Fibroblast of lung (primary cell): ENCODE measurements at regions not wholly inside any gene's neighbourhood (a gene's known extent, or its start where the extent isn't known, plus 50 kb on each side); places are given as distances from the start of the nearest gene placed in this dataset.

Experiments
- DNase-seq, 2 donors: peaks; one replicate each; pipeline versions ENCODE4 v3.0.0 to v3.0.0-alpha.2; 2010; ENCODE audit warnings: low read depth in 2 of 2
- H2AFZ ChIP-seq: 2 replicates; pipeline ENCODE4 v1.5.1; 2012; ENCODE audit warnings: low read length, control low read depth, inconsistent platforms
- H3K27ac ChIP-seq: 2 replicates; pipeline ENCODE4 v1.5.1; 2011; ENCODE audit warnings: low read length, control low read depth; ENCODE audit not compliant: insufficient read depth
- H3K27me3 ChIP-seq: 2 replicates; pipeline ENCODE4 v1.5.1; 2011; ENCODE audit warnings: mild to moderate bottlenecking, low read length; ENCODE audit not compliant: control insufficient read depth, insufficient read depth
- H3K36me3 ChIP-seq: 2 replicates; pipeline ENCODE4 v1.5.1; 2011; ENCODE audit warnings: low read length; ENCODE audit not compliant: control insufficient read depth, insufficient read depth
- H3K4me1 ChIP-seq: 2 replicates; pipeline ENCODE4 v1.5.1; 2011; ENCODE audit warnings: low read length; ENCODE audit not compliant: control insufficient read depth, insufficient read depth; ENCODE audit errors: extremely low read depth
- H3K4me2 ChIP-seq: 2 replicates; pipeline ENCODE4 v1.5.1; 2011; ENCODE audit warnings: low read length, control low read depth; ENCODE audit not compliant: insufficient read depth; ENCODE audit errors: extremely low read depth
- H3K4me3 ChIP-seq, 4 experiments: fragments of 200-600 bp in 1 of 4; sonication (generic) in 1 of 4; replicated peaks in 1 of 4; 2 replicates each; pipeline ENCODE4 v1.5.1; 2011 to 2016; ENCODE audit warnings: low read length in 4 of 4, low read depth in 3 of 4, mild to moderate bottlenecking in 3 of 4, control low read depth in 2 of 4, inconsistent platforms in 1 of 4, mixed read lengths in 1 of 4; ENCODE audit not compliant: insufficient read depth in 1 of 4; ENCODE audit errors: control extremely low read depth in 1 of 4
- H3K79me2 ChIP-seq: 2 replicates; pipeline ENCODE4 v1.5.1; 2012; ENCODE audit warnings: mild to moderate bottlenecking, low read length, inconsistent platforms; ENCODE audit not compliant: control insufficient read depth, insufficient read depth
- H3K9ac ChIP-seq: 2 replicates; pipeline ENCODE4 v1.5.1; 2011; ENCODE audit warnings: mild to moderate bottlenecking, low read length, control low read depth; ENCODE audit not compliant: insufficient read depth
- H3K9me3 ChIP-seq: 2 replicates; pipeline ENCODE4 v1.5.1; 2012; ENCODE audit warnings: low read depth, low read length; ENCODE audit not compliant: control insufficient read depth, insufficient read depth
- H4K20me1 ChIP-seq: 2 replicates; pipeline ENCODE4 v1.5.1; 2011; ENCODE audit warnings: low read length; ENCODE audit not compliant: control insufficient read depth, insufficient read depth; ENCODE audit errors: extremely low read depth
- EZH2 ChIP-seq: IDR thresholded peaks from 2 replicates; pipeline ENCODE4 v1.5.1; 2012; ENCODE audit warnings: low read length, control low read depth, mild to moderate bottlenecking; ENCODE audit errors: missing control alignments
- TF ChIP-seq, protein P1 (sequence below), 2 donors: IDR thresholded peaks in 1 of 2; conservative IDR thresholded peaks in 1 of 2; 1 replicate in 1 of 2; 2 replicates in 1 of 2; pipeline ENCODE4 v1.5.1; 2011 to 2012; ENCODE audit warnings: low read length in 2 of 2, control low read depth in 1 of 2, inconsistent platforms in 1 of 2, low read depth in 1 of 2, mild to moderate bottlenecking in 1 of 2

DNA sequence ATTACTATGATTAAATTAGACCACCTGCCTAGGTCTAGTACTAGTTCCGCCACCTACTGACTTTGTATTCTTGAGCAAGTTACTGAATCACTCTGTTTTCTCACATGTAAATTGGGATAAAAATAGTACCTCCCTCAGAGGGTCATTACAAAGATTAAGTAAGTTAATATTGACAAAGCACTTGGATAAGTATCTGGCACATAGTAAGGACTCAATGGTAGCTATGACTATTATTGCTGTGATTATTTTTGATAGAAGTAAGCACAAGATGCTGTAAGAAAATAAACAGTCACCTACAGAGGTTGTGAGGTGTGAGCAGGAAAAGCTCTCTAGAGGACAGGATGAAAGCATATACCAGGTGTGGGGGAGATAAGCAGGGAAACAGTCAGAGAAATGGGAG is 173.1 kb upstream of the PAPPA start:
- Histone ChIP-seq H4K20me1 (no peaks in the 10 kb centered on the region), H3K4me3 (no peak overlapping the region), H3K9ac (no peak overlapping the region), H3K79me2 (no peaks in the 10 kb centered on the region), H3K4me1 (no peaks in the 10 kb centered on the region), H3K27ac (no peak overlapping the region), H3K4me2 (no peak overlapping the region), H3K36me3 (no peaks in the 10 kb centered on the region), H3K27me3 (no peaks in the 10 kb centered on the region), H3K9me3 (no peaks in the 10 kb centered on the region), H2AFZ (no peak overlapping the region)
- no peak for DNase-seq
- TF ChIP-seq EZH2 = no peak
- TF ChIP-seq, protein P1, sequence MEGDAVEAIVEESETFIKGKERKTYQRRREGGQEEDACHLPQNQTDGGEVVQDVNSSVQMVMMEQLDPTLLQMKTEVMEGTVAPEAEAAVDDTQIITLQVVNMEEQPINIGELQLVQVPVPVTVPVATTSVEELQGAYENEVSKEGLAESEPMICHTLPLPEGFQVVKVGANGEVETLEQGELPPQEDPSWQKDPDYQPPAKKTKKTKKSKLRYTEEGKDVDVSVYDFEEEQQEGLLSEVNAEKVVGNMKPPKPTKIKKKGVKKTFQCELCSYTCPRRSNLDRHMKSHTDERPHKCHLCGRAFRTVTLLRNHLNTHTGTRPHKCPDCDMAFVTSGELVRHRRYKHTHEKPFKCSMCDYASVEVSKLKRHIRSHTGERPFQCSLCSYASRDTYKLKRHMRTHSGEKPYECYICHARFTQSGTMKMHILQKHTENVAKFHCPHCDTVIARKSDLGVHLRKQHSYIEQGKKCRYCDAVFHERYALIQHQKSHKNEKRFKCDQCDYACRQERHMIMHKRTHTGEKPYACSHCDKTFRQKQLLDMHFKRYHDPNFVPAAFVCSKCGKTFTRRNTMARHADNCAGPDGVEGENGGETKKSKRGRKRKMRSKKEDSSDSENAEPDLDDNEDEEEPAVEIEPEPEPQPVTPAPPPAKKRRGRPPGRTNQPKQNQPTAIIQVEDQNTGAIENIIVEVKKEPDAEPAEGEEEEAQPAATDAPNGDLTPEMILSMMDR (conservative IDR thresholded peaks at IDR 0.05 in 1 of 2, IDR thresholded peaks at IDR 0.05 in 1 of 2; ENCODE audit: low read depth in 1 of 2, low read length in 2 of 2) = no peak

DNA sequence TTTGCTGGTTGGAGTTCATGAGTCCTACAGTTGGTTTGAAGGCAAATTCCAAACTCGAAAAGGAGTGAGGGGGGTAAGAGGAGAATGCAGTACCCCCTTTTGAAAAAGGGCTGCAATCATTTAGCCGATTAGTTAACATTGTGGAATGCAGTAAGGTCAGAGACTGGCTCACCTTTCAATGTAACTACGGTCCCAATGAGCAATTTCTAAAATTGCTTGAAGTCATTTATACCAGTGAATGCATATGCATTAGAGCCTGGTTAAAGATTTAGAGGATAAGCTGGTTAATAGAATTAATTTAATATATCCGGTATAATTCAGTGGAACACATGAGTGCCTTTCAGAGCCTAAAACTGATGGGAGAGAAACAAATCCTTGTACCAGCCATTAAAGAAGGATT is 172.6 kb upstream of the PAPPA start:
- no peak overlapping the region for H3K4me2 ChIP-seq
- H3K79me2 ChIP-seq = no peaks in the 10 kb centered on the region
- DNase-seq = no peak
- no peak overlapping the region for H3K4me3 ChIP-seq
- H3K27me3 ChIP-seq = no peaks in the 10 kb centered on the region
- no peaks in the 10 kb centered on the region for H3K36me3 ChIP-seq
- no peak overlapping the region for H3K9ac ChIP-seq
- H3K9me3 ChIP-seq = no peaks in the 10 kb centered on the region
- no peak overlapping the region for H2AFZ ChIP-seq
- no peaks in the 10 kb centered on the region for H4K20me1 ChIP-seq
- no peak for TF ChIP-seq EZH2
- TF ChIP-seq, protein P1 (conservative IDR thresholded peaks at IDR 0.05 in 1 of 2, IDR thresholded peaks at IDR 0.05 in 1 of 2; ENCODE audit: low read depth in 1 of 2, low read length in 2 of 2) = no peak
- H3K27ac ChIP-seq = no peak overlapping the region
- no peaks in the 10 kb centered on the region for H3K4me1 ChIP-seq

DNA sequence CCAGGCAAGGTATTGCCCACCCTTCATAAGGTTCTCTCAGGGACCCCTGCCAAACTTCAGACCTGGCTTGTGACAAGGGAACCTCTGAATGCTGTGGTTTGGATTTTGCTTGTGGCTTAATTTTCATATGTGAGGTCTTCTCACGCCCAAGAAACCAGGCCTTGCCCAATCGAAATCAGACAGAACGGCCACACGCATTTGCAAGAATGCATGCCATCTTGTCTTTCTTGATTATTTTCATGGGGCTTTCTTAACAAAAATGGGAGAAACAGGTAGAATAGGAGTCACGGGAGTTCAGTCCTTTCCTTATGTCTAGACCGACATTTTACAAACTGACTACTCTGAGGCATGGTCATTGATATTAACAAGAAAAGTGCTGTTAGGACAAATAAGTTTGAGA is 170.2 kb upstream of the PAPPA start:
- no peak overlapping the region for H3K4me3 ChIP-seq
- H3K79me2 ChIP-seq = no peaks in the 10 kb centered on the region
- DNase-seq = no peak
- no peak overlapping the region for H3K4me2 ChIP-seq
- H3K9me3 ChIP-seq = no peaks in the 10 kb centered on the region
- no peak overlapping the region for H3K9ac ChIP-seq
- no peaks in the 10 kb centered on the region for H3K4me1 ChIP-seq
- TF ChIP-seq, protein P1 (conservative IDR thresholded peaks at IDR 0.05 in 1 of 2, IDR thresholded peaks at IDR 0.05 in 1 of 2; ENCODE audit: low read depth in 1 of 2, low read length in 2 of 2) = no peak
- TF ChIP-seq EZH2 = no peak
- H4K20me1 ChIP-seq = no peaks in the 10 kb centered on the region
- H2AFZ ChIP-seq = no peak overlapping the region
- no peak overlapping the region for H3K27ac ChIP-seq
- H3K27me3 ChIP-seq = no peaks in the 10 kb centered on the region
- H3K36me3 ChIP-seq = no peaks in the 10 kb centered on the region
